ENCODE measurements at regions not wholly inside any gene's neighbourhood (a gene's known extent, or its start where the extent isn't known, plus 50 kb on each side); places are given as distances from the start of the nearest gene placed in this dataset.

GRCh38 chr5:99314721-99315120 is 385.9 kb upstream of the CHD1 start:
- Histone ChIP-seq H3K36me3 (ENCODE audit: insufficient read depth, insufficient read length, low read length) (no peaks in the 10 kb centered on the region), H3K27me3 (ENCODE audit: insufficient read depth, insufficient read length) (no peaks in the 10 kb centered on the region), H3K9me3 (ENCODE audit: insufficient read depth, low read length) (no peaks in the 10 kb centered on the region), H3K4me1 (ENCODE audit: insufficient read depth, insufficient read length) (no peaks in the 10 kb centered on the region), H3K4me3 (ENCODE audit: insufficient read length, low read depth) (no peak overlapping the region), H3K9ac (ENCODE audit: insufficient read length, low read depth) (no peak overlapping the region)
- DNase-seq (ENCODE audit: low read depth, low spot score): no peak
- TF ChIP-seq SUZ12 (IDR thresholded peaks at IDR 0.05; ENCODE audit: extremely low read depth, insufficient read depth, insufficient read length) (no peak), ZNF274 (IDR thresholded peaks at IDR 0.05; ENCODE audit: low read depth, low read length) (no peak), YY1 (IDR thresholded peaks at IDR 0.05; ENCODE audit: insufficient read depth, insufficient read length) (no peak)

GRCh38 chr5:99308131-99308530 is 379.3 kb upstream of the CHD1 start:
- Histone ChIP-seq H3K4me3 (ENCODE audit: insufficient read length, low read depth) (no peak overlapping the region), H3K4me1 (ENCODE audit: insufficient read depth, insufficient read length) (no peaks in the 10 kb centered on the region), H3K36me3 (ENCODE audit: insufficient read depth, insufficient read length, low read length) (no peaks in the 10 kb centered on the region), H3K9me3 (ENCODE audit: insufficient read depth, low read length) (no peaks in the 10 kb centered on the region), H3K27me3 (ENCODE audit: insufficient read depth, insufficient read length) (no peaks in the 10 kb centered on the region), H3K9ac (ENCODE audit: insufficient read length, low read depth) (no peak overlapping the region)
- DNase-seq (ENCODE audit: low read depth, low spot score): no peak
- TF ChIP-seq ZNF274 (IDR thresholded peaks at IDR 0.05; ENCODE audit: low read depth, low read length): no peak
- TF ChIP-seq SUZ12 (IDR thresholded peaks at IDR 0.05; ENCODE audit: extremely low read depth, insufficient read depth, insufficient read length): no peak
- TF ChIP-seq YY1 (IDR thresholded peaks at IDR 0.05; ENCODE audit: insufficient read depth, insufficient read length): no peak

- H3K9me3 ChIP-seq (ENCODE audit: insufficient read depth, low read length): no peaks in the 10 kb centered on the region
- H3K36me3 ChIP-seq (ENCODE audit: insufficient read depth, insufficient read length, low read length): no peaks in the 10 kb centered on the region
- no peaks in the 10 kb centered on the region for H3K27me3 ChIP-seq (ENCODE audit: insufficient read depth, insufficient read length)
- no peak overlapping the region for H3K4me3 ChIP-seq (ENCODE audit: insufficient read length, low read depth)
- TF ChIP-seq ZNF274 (IDR thresholded peaks at IDR 0.05; ENCODE audit: low read depth, low read length) (no peak), SUZ12 (IDR thresholded peaks at IDR 0.05; ENCODE audit: extremely low read depth, insufficient read depth, insufficient read length) (no peak), YY1 (IDR thresholded peaks at IDR 0.05; ENCODE audit: insufficient read depth, insufficient read length) (no peak)
- DNase-seq (ENCODE audit: low read depth, low spot score): no peak
- H3K4me1 ChIP-seq (ENCODE audit: insufficient read depth, insufficient read length): no peaks in the 10 kb centered on the region
- no peak overlapping the region for H3K9ac ChIP-seq (ENCODE audit: insufficient read length, low read depth)
Measured at GRCh38 chr5:99305045-99305580, 376.3 kb upstream of the CHD1 start.

GRCh38 chr5:99285606-99286005 is 356.8 kb upstream of the CHD1 start:
- no peak overlapping the region for H3K9ac ChIP-seq (ENCODE audit: insufficient read length, low read depth)
- H3K4me3 ChIP-seq (ENCODE audit: insufficient read length, low read depth): no peak overlapping the region
- no peaks in the 10 kb centered on the region for H3K27me3 ChIP-seq (ENCODE audit: insufficient read depth, insufficient read length)
- no peak for DNase-seq (ENCODE audit: low read depth, low spot score)
- no peaks in the 10 kb centered on the region for H3K4me1 ChIP-seq (ENCODE audit: insufficient read depth, insufficient read length)
- H3K36me3 ChIP-seq (ENCODE audit: insufficient read depth, insufficient read length, low read length): no peaks in the 10 kb centered on the region
- no peak for TF ChIP-seq ZNF274 (IDR thresholded peaks at IDR 0.05; ENCODE audit: low read depth, low read length)
- no peak for TF ChIP-seq SUZ12 (IDR thresholded peaks at IDR 0.05; ENCODE audit: extremely low read depth, insufficient read depth, insufficient read length)
- no peak for TF ChIP-seq YY1 (IDR thresholded peaks at IDR 0.05; ENCODE audit: insufficient read depth, insufficient read length)
- H3K9me3 ChIP-seq (ENCODE audit: insufficient read depth, low read length): no peaks in the 10 kb centered on the region

GRCh38 chr5:99275128-99275527 is 346.3 kb upstream of the CHD1 start:
- Histone ChIP-seq H3K36me3 (ENCODE audit: insufficient read depth, insufficient read length, low read length) (no peaks in the 10 kb centered on the region), H3K9ac (ENCODE audit: insufficient read length, low read depth) (no peak overlapping the region), H3K27me3 (ENCODE audit: insufficient read depth, insufficient read length) (no peaks in the 10 kb centered on the region), H3K4me1 (ENCODE audit: insufficient read depth, insufficient read length) (no peaks in the 10 kb centered on the region), H3K4me3 (ENCODE audit: insufficient read length, low read depth) (no peak overlapping the region), H3K9me3 (ENCODE audit: insufficient read depth, low read length) (peaks cover 9% of the 10 kb centered on the region; the same call in 1 of the 2 replicates)
- no peak for DNase-seq (ENCODE audit: low read depth, low spot score)
- no peak for TF ChIP-seq YY1 (IDR thresholded peaks at IDR 0.05; ENCODE audit: insufficient read depth, insufficient read length)
- no peak for TF ChIP-seq ZNF274 (IDR thresholded peaks at IDR 0.05; ENCODE audit: low read depth, low read length)
- TF ChIP-seq SUZ12 (IDR thresholded peaks at IDR 0.05; ENCODE audit: extremely low read depth, insufficient read depth, insufficient read length): no peak

GRCh38 chr5:99272576-99272975 is 343.8 kb upstream of the CHD1 start:
- no peak overlapping the region for H3K4me3 ChIP-seq (ENCODE audit: insufficient read length, low read depth)
- H3K36me3 ChIP-seq (ENCODE audit: insufficient read depth, insufficient read length, low read length): no peaks in the 10 kb centered on the region
- TF ChIP-seq SUZ12 (IDR thresholded peaks at IDR 0.05; ENCODE audit: extremely low read depth, insufficient read depth, insufficient read length): no peak
- no peak for TF ChIP-seq ZNF274 (IDR thresholded peaks at IDR 0.05; ENCODE audit: low read depth, low read length)
- no peak for TF ChIP-seq YY1 (IDR thresholded peaks at IDR 0.05; ENCODE audit: insufficient read depth, insufficient read length)
- peaks cover 9% of the 10 kb centered on the region; the same call in 1 of the 2 replicates for H3K9me3 ChIP-seq (ENCODE audit: insufficient read depth, low read length)
- DNase-seq (ENCODE audit: low read depth, low spot score): no peak
- no peaks in the 10 kb centered on the region for H3K27me3 ChIP-seq (ENCODE audit: insufficient read depth, insufficient read length)
- no peak overlapping the region for H3K9ac ChIP-seq (ENCODE audit: insufficient read length, low read depth)
- no peaks in the 10 kb centered on the region for H3K4me1 ChIP-seq (ENCODE audit: insufficient read depth, insufficient read length)

GRCh38 chr5:99258819-99259218 is 330.0 kb upstream of the CHD1 start:
- TF ChIP-seq ZNF274 (IDR thresholded peaks at IDR 0.05; ENCODE audit: low read depth, low read length) (no peak), SUZ12 (IDR thresholded peaks at IDR 0.05; ENCODE audit: extremely low read depth, insufficient read depth, insufficient read length) (no peak), YY1 (IDR thresholded peaks at IDR 0.05; ENCODE audit: insufficient read depth, insufficient read length) (no peak)
- no peak for DNase-seq (ENCODE audit: low read depth, low spot score)
- H3K9ac ChIP-seq (ENCODE audit: insufficient read length, low read depth): no peak overlapping the region
- H3K4me1 ChIP-seq (ENCODE audit: insufficient read depth, insufficient read length): no peaks in the 10 kb centered on the region
- no peak overlapping the region for H3K4me3 ChIP-seq (ENCODE audit: insufficient read length, low read depth)
- no peaks in the 10 kb centered on the region for H3K9me3 ChIP-seq (ENCODE audit: insufficient read depth, low read length)
- H3K27me3 ChIP-seq (ENCODE audit: insufficient read depth, insufficient read length): no peaks in the 10 kb centered on the region
- H3K36me3 ChIP-seq (ENCODE audit: insufficient read depth, insufficient read length, low read length): no peaks in the 10 kb centered on the region
